ENCODE measurements at regions not wholly inside any gene's neighbourhood (a gene's known extent, or its start where the extent isn't known, plus 50 kb on each side); places are given as distances from the start of the nearest gene placed in this dataset.

DNA sequence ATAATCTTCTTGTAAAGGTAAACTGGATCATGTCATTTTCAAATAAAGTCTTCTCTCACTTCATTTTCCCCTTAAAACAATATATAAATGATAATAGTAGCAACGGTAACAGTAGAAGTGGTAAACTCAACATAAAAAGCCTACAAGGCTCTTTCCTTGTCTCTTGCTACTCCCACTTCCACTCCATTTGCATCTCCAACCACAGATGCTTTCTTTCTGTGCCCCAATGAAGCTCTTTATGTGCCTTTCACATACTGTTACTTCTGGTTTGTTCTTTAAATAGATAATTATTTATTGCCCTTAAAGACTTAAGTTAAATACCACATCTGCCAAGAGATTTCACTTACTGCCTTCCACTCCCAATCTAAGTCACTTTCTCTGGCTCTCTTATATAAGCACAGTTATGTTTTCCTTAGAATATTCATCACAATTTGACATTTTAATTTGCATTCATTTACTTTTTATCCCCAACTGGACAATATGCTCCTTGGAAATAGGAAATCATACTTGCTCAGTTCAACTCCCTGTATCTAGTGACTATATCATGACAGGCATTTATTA is 149.9 kb downstream of the CRPPA start:
- TF ChIP-seq, protein P1, sequence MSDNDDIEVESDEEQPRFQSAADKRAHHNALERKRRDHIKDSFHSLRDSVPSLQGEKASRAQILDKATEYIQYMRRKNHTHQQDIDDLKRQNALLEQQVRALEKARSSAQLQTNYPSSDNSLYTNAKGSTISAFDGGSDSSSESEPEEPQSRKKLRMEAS (IDR thresholded peaks at IDR 0.05; ENCODE audit: low read depth, low read length): no peak
- TF ChIP-seq, protein P2, sequence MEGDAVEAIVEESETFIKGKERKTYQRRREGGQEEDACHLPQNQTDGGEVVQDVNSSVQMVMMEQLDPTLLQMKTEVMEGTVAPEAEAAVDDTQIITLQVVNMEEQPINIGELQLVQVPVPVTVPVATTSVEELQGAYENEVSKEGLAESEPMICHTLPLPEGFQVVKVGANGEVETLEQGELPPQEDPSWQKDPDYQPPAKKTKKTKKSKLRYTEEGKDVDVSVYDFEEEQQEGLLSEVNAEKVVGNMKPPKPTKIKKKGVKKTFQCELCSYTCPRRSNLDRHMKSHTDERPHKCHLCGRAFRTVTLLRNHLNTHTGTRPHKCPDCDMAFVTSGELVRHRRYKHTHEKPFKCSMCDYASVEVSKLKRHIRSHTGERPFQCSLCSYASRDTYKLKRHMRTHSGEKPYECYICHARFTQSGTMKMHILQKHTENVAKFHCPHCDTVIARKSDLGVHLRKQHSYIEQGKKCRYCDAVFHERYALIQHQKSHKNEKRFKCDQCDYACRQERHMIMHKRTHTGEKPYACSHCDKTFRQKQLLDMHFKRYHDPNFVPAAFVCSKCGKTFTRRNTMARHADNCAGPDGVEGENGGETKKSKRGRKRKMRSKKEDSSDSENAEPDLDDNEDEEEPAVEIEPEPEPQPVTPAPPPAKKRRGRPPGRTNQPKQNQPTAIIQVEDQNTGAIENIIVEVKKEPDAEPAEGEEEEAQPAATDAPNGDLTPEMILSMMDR (IDR thresholded peaks at IDR 0.05; ENCODE audit: low read depth, low read length): no peak
- TF ChIP-seq POLR2A (IDR thresholded peaks at IDR 0.05; ENCODE audit: extremely low read depth, insufficient read length): no peak

Measured in NB4 (cell line).